DND-41 (cell line): ENCODE measurements at regions not wholly inside any gene's neighbourhood (a gene's known extent, or its start where the extent isn't known, plus 50 kb on each side); places are given as distances from the start of the nearest gene placed in this dataset.

Experiments used
- ATAC-seq: fragments of 200-7000 bp; cut with Tn5 transposase; 3 replicates; pipeline ENCODE4 v1.9.1; 2021; ENCODE audit warnings: low read depth; ENCODE audit not compliant: insufficient read depth
- DNase-seq: peaks from one replicate; pipeline ENCODE4 v3.0.0-alpha.2; 2020
- H2AFZ ChIP-seq: 2 replicates; pipeline ENCODE4 v1.6.0; 2012; ENCODE audit warnings: low read depth, low read length
- H3K27ac ChIP-seq: 2 replicates; pipeline ENCODE4 v1.5.1; 2012; ENCODE audit warnings: low read length, inconsistent platforms
- H3K27me3 ChIP-seq: fragments of 200-600 bp; sonication (generic); 2 replicates; pipeline ENCODE4 v1.6.0; 2012; ENCODE audit warnings: low read length, mild to moderate bottlenecking, inconsistent platforms; ENCODE audit not compliant: insufficient read depth, poor library complexity
- H3K36me3 ChIP-seq: 2 replicates; pipeline ENCODE4 v1.5.1; 2012; ENCODE audit warnings: low read length, inconsistent platforms; ENCODE audit not compliant: insufficient read depth
- H3K4me1 ChIP-seq: 2 replicates; pipeline ENCODE4 v1.5.1; 2012; ENCODE audit warnings: mild to moderate bottlenecking, low read length; ENCODE audit not compliant: insufficient read depth
- H3K4me2 ChIP-seq: 2 replicates; pipeline ENCODE4 v1.6.0; 2012; ENCODE audit warnings: mild to moderate bottlenecking, moderate library complexity, low read length, inconsistent platforms; ENCODE audit not compliant: insufficient read depth
- H3K4me3 ChIP-seq, 2 experiments: fragments of 200-600 bp in 1 of 2; shearing (Covaris generic) in 1 of 2; 2 replicates each; pipeline ENCODE4 v1.5.1; 2012 to 2016; ENCODE audit warnings: inconsistent platforms in 2 of 2, low read length in 2 of 2, mild to moderate bottlenecking in 2 of 2, low read depth in 1 of 2, moderate library complexity in 1 of 2
- H3K79me2 ChIP-seq: 2 replicates; pipeline ENCODE4 v1.6.0; 2012; ENCODE audit warnings: low read length, inconsistent platforms; ENCODE audit not compliant: insufficient read depth
- H3K9ac ChIP-seq: 2 replicates; pipeline ENCODE4 v1.6.0; 2012; ENCODE audit warnings: low read depth, mild to moderate bottlenecking, inconsistent platforms, low read length, moderate library complexity
- H3K9me3 ChIP-seq: 2 replicates; pipeline ENCODE4 v1.5.1; 2012; ENCODE audit warnings: low read length, moderate library complexity, mild to moderate bottlenecking, inconsistent platforms; ENCODE audit not compliant: insufficient read depth, severe bottlenecking
- H4K20me1 ChIP-seq: 2 replicates; pipeline ENCODE4 v1.6.0; 2012; ENCODE audit warnings: low read length; ENCODE audit not compliant: insufficient read depth
- EZH2 ChIP-seq: IDR thresholded peaks from 3 replicates; pipeline ENCODE4 v1.6.1; 2012; ENCODE audit warnings: borderline replicate concordance, low read depth, mild to moderate bottlenecking, moderate library complexity, low read length, inconsistent platforms; ENCODE audit not compliant: severe bottlenecking
- TF ChIP-seq, protein P1 (sequence below): IDR thresholded peaks from 2 replicates; pipeline ENCODE4 v1.5.1; 2012; ENCODE audit warnings: borderline replicate concordance, low read length, moderate library complexity, mild to moderate bottlenecking; ENCODE audit not compliant: poor library complexity, severe bottlenecking; ENCODE audit errors: extremely low read depth

DNA sequence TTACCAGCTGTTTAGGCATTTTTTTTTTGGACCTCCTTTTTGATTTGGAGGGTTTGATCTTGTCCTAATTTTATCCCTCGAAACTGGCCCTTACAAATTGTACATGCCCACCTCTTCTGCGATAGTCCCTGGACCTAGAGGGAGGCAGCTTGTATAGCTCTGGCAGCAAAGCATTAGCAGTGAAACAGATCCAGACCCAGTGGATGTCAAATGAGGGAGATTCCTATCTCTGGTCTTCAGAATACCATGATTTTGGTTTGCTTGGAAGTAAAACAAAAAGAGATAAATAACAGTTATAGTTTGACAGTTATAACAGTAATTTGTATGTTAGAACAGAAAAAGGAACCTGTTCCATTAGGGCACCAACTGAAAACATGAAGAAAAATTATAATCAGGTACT lies 123.6 kb downstream of the MIS18A start:
- H3K79me2 ChIP-seq = no peaks in the 10 kb centered on the region
- no peak for TF ChIP-seq EZH2
- TF ChIP-seq, protein P1, sequence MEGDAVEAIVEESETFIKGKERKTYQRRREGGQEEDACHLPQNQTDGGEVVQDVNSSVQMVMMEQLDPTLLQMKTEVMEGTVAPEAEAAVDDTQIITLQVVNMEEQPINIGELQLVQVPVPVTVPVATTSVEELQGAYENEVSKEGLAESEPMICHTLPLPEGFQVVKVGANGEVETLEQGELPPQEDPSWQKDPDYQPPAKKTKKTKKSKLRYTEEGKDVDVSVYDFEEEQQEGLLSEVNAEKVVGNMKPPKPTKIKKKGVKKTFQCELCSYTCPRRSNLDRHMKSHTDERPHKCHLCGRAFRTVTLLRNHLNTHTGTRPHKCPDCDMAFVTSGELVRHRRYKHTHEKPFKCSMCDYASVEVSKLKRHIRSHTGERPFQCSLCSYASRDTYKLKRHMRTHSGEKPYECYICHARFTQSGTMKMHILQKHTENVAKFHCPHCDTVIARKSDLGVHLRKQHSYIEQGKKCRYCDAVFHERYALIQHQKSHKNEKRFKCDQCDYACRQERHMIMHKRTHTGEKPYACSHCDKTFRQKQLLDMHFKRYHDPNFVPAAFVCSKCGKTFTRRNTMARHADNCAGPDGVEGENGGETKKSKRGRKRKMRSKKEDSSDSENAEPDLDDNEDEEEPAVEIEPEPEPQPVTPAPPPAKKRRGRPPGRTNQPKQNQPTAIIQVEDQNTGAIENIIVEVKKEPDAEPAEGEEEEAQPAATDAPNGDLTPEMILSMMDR = no peak
- no peak overlapping the region for H3K27ac ChIP-seq
- H3K4me3 ChIP-seq = no peak overlapping the region
- no peak overlapping the region for H2AFZ ChIP-seq
- no peaks in the 10 kb centered on the region for H3K4me1 ChIP-seq
- no peaks in the 10 kb centered on the region for H3K9me3 ChIP-seq
- H3K4me2 ChIP-seq = no peak overlapping the region
- H3K9ac ChIP-seq = no peak overlapping the region
- no peak for DNase-seq
- H3K36me3 ChIP-seq = no peaks in the 10 kb centered on the region
- no peaks in the 10 kb centered on the region for H3K27me3 ChIP-seq
- H4K20me1 ChIP-seq = no peaks in the 10 kb centered on the region
- no peak for ATAC-seq

DNA sequence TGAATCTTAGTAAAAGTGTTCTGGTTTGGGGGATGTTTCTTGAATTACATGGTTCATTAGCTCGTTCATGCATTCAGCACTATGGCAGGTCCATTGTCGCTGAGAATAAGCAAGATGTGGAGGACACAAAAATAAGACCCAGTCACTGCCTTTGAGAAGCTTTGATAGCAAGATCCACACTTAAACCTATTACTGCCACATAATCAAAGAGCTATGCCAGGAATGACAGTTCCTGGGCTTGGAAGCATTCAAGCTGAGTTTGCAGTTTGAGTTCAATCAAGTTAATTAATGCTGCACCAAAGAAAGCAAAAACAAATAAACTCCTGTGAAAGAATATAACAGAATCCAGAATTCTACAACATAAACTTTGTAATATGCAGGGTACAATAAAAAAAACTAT lies 131.8 kb downstream of the MIS18A start:
- H2AFZ ChIP-seq = no peak overlapping the region
- H3K79me2 ChIP-seq = no peaks in the 10 kb centered on the region
- TF ChIP-seq EZH2 = no peak
- TF ChIP-seq, protein P1 = no peak
- H3K4me2 ChIP-seq = no peak overlapping the region
- H3K9ac ChIP-seq = no peak overlapping the region
- ATAC-seq (no peak), DNase-seq (no peak)
- no peaks in the 10 kb centered on the region for H3K9me3 ChIP-seq
- H3K4me3 ChIP-seq = no peak overlapping the region
- no peaks in the 10 kb centered on the region for H4K20me1 ChIP-seq
- H3K4me1 ChIP-seq = no peaks in the 10 kb centered on the region
- no peak overlapping the region for H3K27ac ChIP-seq
- no peaks in the 10 kb centered on the region for H3K27me3 ChIP-seq
- no peaks in the 10 kb centered on the region for H3K36me3 ChIP-seq

DNA sequence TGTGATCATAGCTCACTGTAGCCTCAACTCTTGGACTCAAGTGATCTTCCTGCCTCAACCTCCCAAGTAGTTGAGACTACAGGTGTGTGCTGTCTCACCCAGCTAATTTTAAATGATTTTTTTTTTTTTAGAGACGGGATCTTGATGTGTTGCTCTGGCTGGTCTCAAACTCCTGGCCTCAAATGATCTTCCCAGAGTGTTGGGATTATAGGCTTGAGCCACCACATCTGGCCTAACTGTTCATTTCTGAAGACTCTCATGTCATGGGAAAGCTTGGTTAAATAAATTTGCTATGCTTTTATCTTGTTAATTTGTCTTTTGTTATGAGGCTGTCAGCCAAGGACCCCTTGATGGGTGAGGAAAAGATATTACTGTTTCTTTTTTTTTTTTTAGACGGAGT lies 134.0 kb downstream of the MIS18A start:
- H3K27ac ChIP-seq = no peak overlapping the region
- no peaks in the 10 kb centered on the region for H3K9me3 ChIP-seq
- ATAC-seq = no peak
- no peaks in the 10 kb centered on the region for H4K20me1 ChIP-seq
- H3K4me3 ChIP-seq = no peak overlapping the region
- TF ChIP-seq, protein P1 = no peak
- TF ChIP-seq EZH2 = no peak
- H2AFZ ChIP-seq = no peak overlapping the region
- no peak overlapping the region for H3K4me2 ChIP-seq
- no peaks in the 10 kb centered on the region for H3K36me3 ChIP-seq
- DNase-seq = no peak
- no peaks in the 10 kb centered on the region for H3K27me3 ChIP-seq
- H3K79me2 ChIP-seq = no peaks in the 10 kb centered on the region
- H3K4me1 ChIP-seq = no peaks in the 10 kb centered on the region
- H3K9ac ChIP-seq = no peak overlapping the region

DNA sequence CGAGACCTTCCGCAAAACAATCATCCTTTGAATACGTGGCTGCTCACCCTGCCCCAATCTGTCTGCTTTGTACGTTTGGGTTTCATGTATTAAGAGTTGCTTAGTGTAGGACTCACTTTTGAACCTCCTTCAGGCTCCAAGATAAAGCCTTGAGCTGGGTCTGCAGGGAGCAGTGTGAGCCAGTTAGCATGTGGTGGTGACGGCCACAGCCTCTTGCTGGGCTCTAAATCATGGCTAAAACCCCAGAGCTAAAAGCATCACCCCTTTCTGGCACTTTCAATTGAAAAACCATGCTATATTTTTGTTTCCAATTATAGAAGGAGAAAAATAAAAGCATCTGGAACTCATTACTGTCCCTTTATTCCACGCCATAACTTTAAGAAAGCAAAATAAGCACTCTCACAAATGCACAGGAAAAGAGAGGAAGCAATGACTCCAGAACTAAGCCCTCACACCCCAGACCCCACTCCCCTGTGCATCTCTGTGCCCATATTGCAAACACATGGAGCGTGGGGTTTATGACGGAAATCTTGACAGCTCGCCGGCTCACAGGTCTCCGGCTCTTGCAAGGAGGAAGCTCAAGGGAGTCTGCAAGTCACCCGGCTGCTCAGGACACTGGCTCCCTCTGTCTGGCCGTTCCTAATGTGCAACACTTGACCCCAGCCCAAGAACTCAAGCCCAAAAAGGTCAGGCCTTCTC lies 135.5 kb downstream of the MIS18A start:
- no peak for DNase-seq
- no peak overlapping the region for H3K9ac ChIP-seq
- no peaks in the 10 kb centered on the region for H3K36me3 ChIP-seq
- no peak overlapping the region for H2AFZ ChIP-seq
- no peaks in the 10 kb centered on the region for H4K20me1 ChIP-seq
- H3K4me1 ChIP-seq = no peaks in the 10 kb centered on the region
- no peak for ATAC-seq
- TF ChIP-seq EZH2 = no peak
- TF ChIP-seq, protein P1 = no peak
- no peaks in the 10 kb centered on the region for H3K27me3 ChIP-seq
- no peak overlapping the region for H3K4me2 ChIP-seq
- H3K27ac ChIP-seq = no peak overlapping the region
- H3K4me3 ChIP-seq = no peak overlapping the region
- no peaks in the 10 kb centered on the region for H3K79me2 ChIP-seq
- H3K9me3 ChIP-seq = no peaks in the 10 kb centered on the region
